Epithelial cell of esophagus (primary cell): ENCODE measurements at regions not wholly inside any gene's neighbourhood (a gene's known extent, or its start where the extent isn't known, plus 50 kb on each side); places are given as distances from the start of the nearest gene placed in this dataset.
A peak's percentile ranks its signal among the peaks of the same experiment; 100 is the strongest.

Experiments
- DNase-seq: peaks from one replicate; pipeline ENCODE4 v3.0.0; 2010; ENCODE audit warnings: low read depth
- H3K4me3 ChIP-seq: 2 replicates; pipeline ENCODE4 v1.5.1; 2011; ENCODE audit warnings: mild to moderate bottlenecking, low read length, control low read depth
- TF ChIP-seq, protein P1 (sequence below): IDR thresholded peaks from 2 replicates; pipeline ENCODE4 v1.5.1; 2011; ENCODE audit warnings: low read depth, mild to moderate bottlenecking, low read length, control low read depth, inconsistent platforms; ENCODE audit not compliant: insufficient read depth; ENCODE audit errors: missing control alignments

DNA sequence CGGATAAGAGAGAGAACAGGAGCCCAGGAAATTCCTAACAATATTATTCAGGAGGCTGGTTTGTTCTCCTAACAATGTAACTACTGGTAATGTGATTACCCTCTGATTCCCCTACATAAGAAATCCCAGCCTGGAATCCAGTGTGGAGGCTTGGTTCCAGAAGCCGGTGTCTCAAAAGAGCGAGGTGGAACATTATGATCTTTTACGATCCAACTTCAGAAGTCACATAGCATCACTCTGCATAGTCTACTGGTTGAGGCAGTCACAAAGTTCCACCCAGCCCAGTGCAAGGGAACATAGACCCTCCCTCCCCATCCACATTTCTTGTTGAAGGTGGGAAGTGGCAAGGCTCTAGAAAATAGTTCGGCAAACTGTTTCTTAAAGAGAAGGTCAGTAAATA lies 81.6 kb upstream of the GALNT15 start:
- H3K4me3 ChIP-seq: no peak overlapping the region
- TF ChIP-seq, protein P1, sequence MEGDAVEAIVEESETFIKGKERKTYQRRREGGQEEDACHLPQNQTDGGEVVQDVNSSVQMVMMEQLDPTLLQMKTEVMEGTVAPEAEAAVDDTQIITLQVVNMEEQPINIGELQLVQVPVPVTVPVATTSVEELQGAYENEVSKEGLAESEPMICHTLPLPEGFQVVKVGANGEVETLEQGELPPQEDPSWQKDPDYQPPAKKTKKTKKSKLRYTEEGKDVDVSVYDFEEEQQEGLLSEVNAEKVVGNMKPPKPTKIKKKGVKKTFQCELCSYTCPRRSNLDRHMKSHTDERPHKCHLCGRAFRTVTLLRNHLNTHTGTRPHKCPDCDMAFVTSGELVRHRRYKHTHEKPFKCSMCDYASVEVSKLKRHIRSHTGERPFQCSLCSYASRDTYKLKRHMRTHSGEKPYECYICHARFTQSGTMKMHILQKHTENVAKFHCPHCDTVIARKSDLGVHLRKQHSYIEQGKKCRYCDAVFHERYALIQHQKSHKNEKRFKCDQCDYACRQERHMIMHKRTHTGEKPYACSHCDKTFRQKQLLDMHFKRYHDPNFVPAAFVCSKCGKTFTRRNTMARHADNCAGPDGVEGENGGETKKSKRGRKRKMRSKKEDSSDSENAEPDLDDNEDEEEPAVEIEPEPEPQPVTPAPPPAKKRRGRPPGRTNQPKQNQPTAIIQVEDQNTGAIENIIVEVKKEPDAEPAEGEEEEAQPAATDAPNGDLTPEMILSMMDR: no peak
- no peak for DNase-seq

DNA sequence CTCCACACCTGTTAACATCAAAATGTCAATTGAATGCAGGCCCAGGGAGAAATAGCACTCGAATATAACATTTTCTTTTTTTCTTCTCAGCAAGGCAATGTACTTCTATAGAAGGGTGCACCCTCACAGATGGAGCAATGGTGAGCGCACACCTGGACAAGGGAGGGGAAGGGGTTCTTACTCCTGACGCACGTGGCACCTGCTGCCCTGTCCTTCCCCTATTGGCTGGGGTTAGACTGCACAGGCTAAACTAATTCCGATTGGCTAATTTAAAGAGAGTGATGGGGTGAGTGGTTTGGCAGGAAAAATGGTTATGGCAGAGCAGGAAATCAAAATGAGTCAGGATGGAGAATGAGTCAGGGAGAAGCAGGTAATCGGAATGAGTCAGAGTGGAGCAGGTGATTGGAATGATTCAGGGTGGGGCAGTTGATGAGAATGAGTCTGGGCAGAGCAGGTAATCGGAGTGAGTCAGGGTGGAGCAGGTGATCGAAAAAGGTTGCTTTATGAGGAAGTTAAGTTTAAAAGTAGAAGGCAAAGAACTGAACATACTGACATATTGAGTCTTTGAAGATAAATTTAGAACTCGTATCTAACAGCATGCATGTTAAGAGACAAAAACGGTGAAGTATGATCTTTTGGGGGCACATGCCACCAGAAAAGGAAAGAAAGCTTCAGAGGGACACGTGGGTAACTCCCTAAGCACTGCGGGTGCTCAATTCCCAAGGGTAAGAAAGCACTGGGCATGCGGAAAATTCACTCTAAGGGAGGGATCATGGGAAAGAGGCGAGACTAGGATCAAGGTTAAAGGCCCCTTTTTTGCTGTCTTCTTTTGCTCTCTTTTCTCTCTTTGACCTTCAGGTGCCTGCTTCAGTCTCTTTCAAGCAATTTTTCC lies 72.9 kb upstream of the GALNT15 start:
- H3K4me3 ChIP-seq: no peak overlapping the region
- peak; percentile 99 for DNase-seq
- TF ChIP-seq, protein P1: no peak

DNA sequence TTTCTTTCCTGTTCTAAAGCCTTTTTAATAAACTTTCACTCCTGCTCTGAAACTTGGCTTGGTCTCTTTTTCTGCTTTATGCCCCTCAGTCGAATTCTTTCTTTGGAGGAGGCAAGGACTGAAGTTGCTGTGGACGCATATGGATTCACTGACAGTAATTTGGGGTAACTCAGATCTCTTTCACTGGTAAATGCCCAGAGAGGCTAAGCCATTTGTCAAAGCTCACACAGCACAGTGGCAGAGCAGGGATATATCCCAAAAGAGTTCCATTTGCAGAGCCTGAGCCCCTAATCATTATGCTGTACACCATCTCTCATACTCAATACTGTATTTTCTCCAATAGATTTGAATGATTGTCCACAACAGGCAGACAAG lies 72.3 kb upstream of the GALNT15 start:
- TF ChIP-seq, protein P1: no peak
- no peak for DNase-seq
- H3K4me3 ChIP-seq: no peak overlapping the region

DNA sequence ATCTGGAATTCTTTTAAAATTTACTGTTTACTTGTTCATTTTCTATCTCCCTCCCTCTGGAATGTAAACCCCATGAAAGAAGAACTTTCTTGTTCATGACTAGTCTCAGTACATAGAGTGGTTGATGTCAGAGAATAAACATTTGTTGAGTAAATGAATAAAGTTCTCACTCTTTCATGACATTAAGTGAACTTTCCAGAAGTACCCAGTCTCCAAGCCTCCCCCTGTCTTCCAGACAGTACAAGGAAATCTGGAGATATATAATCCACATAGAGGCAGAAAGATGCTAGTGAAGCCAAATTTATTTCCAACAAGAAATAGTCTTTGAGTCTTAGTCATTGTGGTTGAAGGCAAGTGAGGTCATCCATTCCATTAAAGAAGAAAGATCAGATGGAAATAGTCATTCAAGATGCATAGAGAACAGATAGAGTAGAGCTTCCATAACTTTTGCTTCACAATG lies 71.5 kb upstream of the GALNT15 start:
- no peak overlapping the region for H3K4me3 ChIP-seq
- TF ChIP-seq, protein P1: no peak
- peak; percentile 43 for DNase-seq

DNA sequence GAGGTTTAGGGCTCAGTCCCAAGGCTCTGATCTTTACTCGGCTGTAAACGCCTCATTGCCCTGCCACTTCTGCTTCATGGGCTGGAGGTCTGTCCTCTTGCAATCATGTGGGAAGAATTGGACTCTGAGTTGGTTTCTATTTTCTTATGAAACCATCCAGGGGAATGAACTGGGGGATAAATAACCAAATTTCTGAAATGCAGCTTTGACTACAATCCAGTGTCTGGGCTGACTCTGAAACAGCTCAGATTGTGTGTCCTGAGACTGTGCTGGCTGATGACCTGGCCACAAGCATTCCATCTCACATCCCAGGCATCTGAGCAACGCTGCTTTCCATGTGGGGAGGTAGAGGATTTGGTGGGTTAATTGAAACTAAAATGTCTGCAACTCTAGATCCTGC lies 71.0 kb upstream of the GALNT15 start:
- DNase-seq: no peak
- TF ChIP-seq, protein P1: no peak

DNA sequence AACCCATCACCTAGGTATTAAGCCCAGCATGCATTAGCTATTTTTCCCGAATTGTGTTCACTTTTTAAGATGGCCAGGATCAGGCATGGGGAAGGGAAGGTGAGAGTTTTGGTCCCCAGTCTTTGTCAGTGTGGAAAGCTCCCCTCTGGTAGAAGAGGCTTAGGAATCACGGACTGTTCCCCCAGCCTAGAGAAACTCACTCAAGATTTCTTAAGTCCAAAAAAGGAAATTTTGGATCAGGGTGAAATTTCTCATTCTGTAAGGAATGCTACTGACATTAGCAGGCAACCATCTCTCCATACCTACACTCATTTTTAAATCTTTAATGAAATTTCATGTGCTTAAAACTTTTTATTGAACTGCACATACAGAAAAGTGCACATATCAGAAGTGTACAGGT lies 70.3 kb upstream of the GALNT15 start:
- no peak overlapping the region for H3K4me3 ChIP-seq
- TF ChIP-seq, protein P1: no peak
- no peak for DNase-seq

More for the DNA sequence above, 71.0 kb upstream of the GALNT15 start:
- H3K4me3 ChIP-seq: no peak overlapping the region

DNA sequence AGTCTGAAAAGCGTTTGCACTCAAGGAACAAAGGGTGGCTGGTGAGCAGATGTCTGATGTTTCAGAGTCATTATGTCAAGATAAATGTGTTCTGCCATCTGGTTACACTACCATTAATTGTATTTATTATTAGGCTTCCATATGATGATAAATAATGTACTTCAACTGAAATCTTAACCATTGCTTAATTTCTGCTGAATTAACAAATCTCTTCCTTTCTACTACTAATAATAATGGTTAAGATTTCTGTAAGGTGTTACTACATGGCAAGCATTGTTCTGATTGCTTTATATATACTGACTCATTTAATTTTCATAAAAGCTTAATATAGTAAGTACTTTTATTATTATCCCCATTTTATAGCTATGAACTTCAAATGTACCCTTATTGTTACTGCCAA lies 68.4 kb upstream of the GALNT15 start:
- DNase-seq: no peak
- TF ChIP-seq, protein P1: no peak
- no peak overlapping the region for H3K4me3 ChIP-seq
